HEK293 (cell line): ENCODE measurements at regions not wholly inside any gene's neighbourhood (a gene's known extent, or its start where the extent isn't known, plus 50 kb on each side); places are given as distances from the start of the nearest gene placed in this dataset.

Experiments
- CTCF ChIA-PET: fragments of 350-600 bp; formaldehyde crosslinking; extraction: SDS; loops from one replicate; lab custom pipeline; 2021; ENCODE audit warnings: antibody characterized with exemption; lab: Yijun Ruan, JAX
- POLR2A ChIA-PET: fragments of 300-600 bp; formaldehyde crosslinking; extraction: SDS; loops from one replicate; lab custom pipeline; 2020; ENCODE audit warnings: antibody characterized with exemption, inconsistent platforms; lab: Yijun Ruan, JAX
- H3K27ac ChIP-seq: fragments of 200-500 bp; sonication (Bioruptor generic); 2 replicates; pipeline ENCODE4 v1.5.1; 2014; ENCODE audit warnings: low read depth, low read length, control low read depth, inconsistent platforms; ENCODE audit errors: extremely low read depth
- H3K36me3 ChIP-seq, 2 experiments: fragments of 200-500 bp in 1 of 2; sonication (Bioruptor generic) in 1 of 2; 1 replicate in 1 of 2; 2 replicates in 1 of 2; pipeline ENCODE4 v1.5.1; 2014 to 2017; ENCODE audit warnings: inconsistent platforms in 2 of 2, low read length in 2 of 2; ENCODE audit not compliant: control insufficient read depth in 2 of 2, insufficient read depth in 1 of 2
- H3K4me1 ChIP-seq: fragments of 200-500 bp; sonication (Bioruptor generic); 2 replicates; pipeline ENCODE4 v1.5.1; 2014; ENCODE audit warnings: mild to moderate bottlenecking, low read length, inconsistent platforms; ENCODE audit not compliant: control insufficient read depth, insufficient read depth
- H3K4me3 ChIP-seq: 2 replicates; pipeline ENCODE4 v1.5.1; 2011; ENCODE audit warnings: low read depth, mild to moderate bottlenecking, control low read depth, low read length, moderate library complexity
- H3K9me3 ChIP-seq: fragments of 200-500 bp; sonication (Bioruptor generic); 2 replicates; pipeline ENCODE4 v1.5.1; 2014; ENCODE audit warnings: low read depth, low read length, inconsistent platforms; ENCODE audit not compliant: control insufficient read depth, insufficient read depth
- GLIS2 ChIP-seq: fragments of 450-650 bp; formaldehyde crosslinking; IDR thresholded peaks from 2 replicates; pipeline ENCODE4 v1.5.1; 2016; ENCODE audit warnings: missing biosample characterization, missing genetic modification characterization
- HOXC10 ChIP-seq: sonication (generic); formaldehyde crosslinking; IDR thresholded peaks from 2 replicates; pipeline ENCODE4 v1.8.1; 2023; ENCODE audit warnings: mild to moderate bottlenecking, missing genetic modification reagents
- IKZF3 ChIP-seq: fragments of 450-650 bp; IDR thresholded peaks from 2 replicates; pipeline ENCODE4 v1.5.0; 2018; ENCODE audit warnings: missing biosample characterization, mild to moderate bottlenecking, missing genetic modification characterization, moderate library complexity
- KLF16 ChIP-seq: fragments of 450-650 bp; formaldehyde crosslinking; IDR thresholded peaks from 2 replicates; pipeline ENCODE4 v1.5.1; 2017; ENCODE audit warnings: missing biosample characterization, missing genetic modification characterization
- PRDM1 ChIP-seq: fragments of 450-650 bp; formaldehyde crosslinking; IDR thresholded peaks from 2 replicates; pipeline ENCODE4; 2016; ENCODE audit warnings: missing biosample characterization, missing genetic modification characterization
- SP7 ChIP-seq: fragments of 450-650 bp; formaldehyde crosslinking; IDR thresholded peaks from 2 replicates; pipeline ENCODE4 v1.5.1; 2016; ENCODE audit warnings: missing biosample characterization, missing genetic modification characterization
- YY2 ChIP-seq: fragments of 450-650 bp; formaldehyde crosslinking; IDR thresholded peaks from 2 replicates; pipeline ENCODE4 v1.5.1; 2016; ENCODE audit warnings: missing biosample characterization, missing genetic modification characterization
- ZBTB1 ChIP-seq: fragments of 450-650 bp; formaldehyde crosslinking; IDR thresholded peaks from 2 replicates; pipeline ENCODE4 v1.5.1; 2016; ENCODE audit warnings: missing biosample characterization, missing genetic modification characterization
- ZFP3 ChIP-seq: fragments of 450-650 bp; formaldehyde crosslinking; IDR thresholded peaks from 2 replicates; pipeline ENCODE4 v1.5.1; 2016; ENCODE audit warnings: low read depth, missing biosample characterization, missing genetic modification characterization
- ZIC2 ChIP-seq: fragments of 450-650 bp; formaldehyde crosslinking; IDR thresholded peaks from 2 replicates; pipeline ENCODE4 v1.5.1; 2016; ENCODE audit warnings: missing biosample characterization, missing genetic modification characterization
- ZNF10 ChIP-seq: fragments of 450-650 bp; formaldehyde crosslinking; IDR thresholded peaks from 2 replicates; pipeline ENCODE4 v1.5.1; 2017; ENCODE audit warnings: missing biosample characterization, missing genetic modification characterization
- ZNF19 ChIP-seq: fragments of 450-650 bp; formaldehyde crosslinking; IDR thresholded peaks from 2 replicates; pipeline ENCODE4; 2016; ENCODE audit warnings: missing biosample characterization, missing genetic modification characterization, low read depth
- ZNF221 ChIP-seq: fragments of 450-650 bp; formaldehyde crosslinking; IDR thresholded peaks from 2 replicates; pipeline ENCODE4 v1.5.1; 2017; ENCODE audit warnings: missing biosample characterization, missing genetic modification characterization, borderline replicate concordance
- ZNF302 ChIP-seq: fragments of 450-650 bp; formaldehyde crosslinking; IDR thresholded peaks from 2 replicates; pipeline ENCODE4 v1.5.1; 2016; ENCODE audit warnings: missing biosample characterization, missing genetic modification characterization, low read depth
- ZNF335 ChIP-seq: fragments of 450-650 bp; formaldehyde crosslinking; conservative IDR thresholded peaks from 2 replicates; pipeline ENCODE4 v1.5.1; 2016; ENCODE audit warnings: missing biosample characterization, missing genetic modification characterization
- ZNF404 ChIP-seq: fragments of 450-650 bp; formaldehyde crosslinking; IDR thresholded peaks from 2 replicates; pipeline ENCODE4 v1.5.1; 2017; ENCODE audit warnings: missing biosample characterization, missing genetic modification characterization
- ZNF426 ChIP-seq: fragments of 450-650 bp; formaldehyde crosslinking; IDR thresholded peaks from 2 replicates; pipeline ENCODE4 v1.5.1; 2017; ENCODE audit warnings: missing biosample characterization, missing genetic modification characterization, mild to moderate bottlenecking, inconsistent platforms, moderate library complexity
- ZNF514 ChIP-seq: fragments of 450-650 bp; formaldehyde crosslinking; IDR thresholded peaks from 2 replicates; pipeline ENCODE4 v1.5.1; 2016; ENCODE audit warnings: missing biosample characterization, missing genetic modification characterization
- ZNF529 ChIP-seq: fragments of 450-650 bp; formaldehyde crosslinking; IDR thresholded peaks from 2 replicates; pipeline ENCODE4 v1.5.1; 2017; ENCODE audit warnings: missing genetic modification characterization, missing biosample characterization; ENCODE audit not compliant: insufficient replicate concordance
- ZNF596 ChIP-seq: fragments of 450-650 bp; IDR thresholded peaks from 2 replicates; pipeline ENCODE4 v1.5.0; 2018; ENCODE audit warnings: missing biosample characterization, mild to moderate bottlenecking, missing genetic modification characterization, moderate library complexity
- ZNF610 ChIP-seq: fragments of 450-650 bp; formaldehyde crosslinking; IDR thresholded peaks from 2 replicates; pipeline ENCODE4 v1.5.1; 2016; ENCODE audit warnings: missing biosample characterization, missing genetic modification characterization, borderline replicate concordance
- ZNF626 ChIP-seq: fragments of 450-650 bp; sonication (Bioruptor Pico); formaldehyde crosslinking; IDR thresholded peaks from 2 replicates; pipeline ENCODE4 v1.5.1; 2018; ENCODE audit warnings: missing biosample characterization, missing genetic modification characterization, inconsistent platforms
- ZNF629 ChIP-seq: fragments of 450-650 bp; formaldehyde crosslinking; IDR thresholded peaks from 2 replicates; pipeline ENCODE4 v1.5.1; 2017; ENCODE audit warnings: missing biosample characterization, missing genetic modification characterization
- ZNF658 ChIP-seq: fragments of 450-650 bp; formaldehyde crosslinking; IDR thresholded peaks from 2 replicates; pipeline ENCODE4; 2016; ENCODE audit warnings: missing biosample characterization, missing genetic modification characterization
- ZNF707 ChIP-seq: fragments of 450-650 bp; formaldehyde crosslinking; IDR thresholded peaks from 2 replicates; pipeline ENCODE4 v1.5.1; 2016; ENCODE audit warnings: missing biosample characterization, missing genetic modification characterization
- ZSCAN23 ChIP-seq: fragments of 450-650 bp; formaldehyde crosslinking; IDR thresholded peaks from 2 replicates; pipeline ENCODE4 v1.5.1; 2016; ENCODE audit warnings: missing biosample characterization, missing genetic modification characterization
- ZXDB ChIP-seq: fragments of 450-650 bp; formaldehyde crosslinking; IDR thresholded peaks from 2 replicates; pipeline ENCODE4 v1.5.1; 2016; ENCODE audit warnings: missing biosample characterization, missing genetic modification characterization
- TF ChIP-seq, protein P1 (sequence below): fragments of 450-650 bp; formaldehyde crosslinking; IDR thresholded peaks from 2 replicates; pipeline ENCODE4 v1.5.1; 2017; ENCODE audit warnings: missing biosample characterization, mild to moderate bottlenecking, missing genetic modification characterization, moderate library complexity
- TF ChIP-seq, protein P2 (sequence below): fragments of 450-650 bp; formaldehyde crosslinking; IDR thresholded peaks from 2 replicates; pipeline ENCODE4 v1.5.1; 2016; ENCODE audit warnings: missing biosample characterization, missing genetic modification characterization, low read depth

DNA sequence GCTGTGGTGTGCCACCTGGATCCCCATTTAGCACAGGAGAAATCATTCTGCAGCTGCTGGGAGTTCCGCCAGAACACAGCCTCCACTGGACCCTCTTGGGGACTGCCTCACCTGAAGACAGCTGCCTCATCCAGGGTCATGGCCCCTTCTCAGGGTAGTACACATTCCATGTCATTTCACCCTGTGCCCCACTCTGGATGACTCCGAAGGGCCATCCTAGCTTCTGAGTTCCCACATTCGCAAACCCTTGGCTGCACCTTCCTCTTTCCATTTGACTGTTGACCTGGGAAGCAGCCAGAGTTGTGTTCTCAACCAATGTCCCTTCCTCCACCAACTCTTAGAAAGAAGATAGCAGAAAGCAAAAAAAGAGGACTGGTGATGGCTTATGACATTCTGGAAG lies 125.6 kb upstream of the TBX20 start (continued):
- no peak for TF ChIP-seq ZBTB1 (tag by site-specific recombination)
- no peak for TF ChIP-seq GLIS2 (tag by site-specific recombination)
- TF ChIP-seq PRDM1 (tag by site-specific recombination): no peak
- no peak for TF ChIP-seq ZNF707 (tag by site-specific recombination)
- no peak for TF ChIP-seq SP7
- TF ChIP-seq, protein P1, sequence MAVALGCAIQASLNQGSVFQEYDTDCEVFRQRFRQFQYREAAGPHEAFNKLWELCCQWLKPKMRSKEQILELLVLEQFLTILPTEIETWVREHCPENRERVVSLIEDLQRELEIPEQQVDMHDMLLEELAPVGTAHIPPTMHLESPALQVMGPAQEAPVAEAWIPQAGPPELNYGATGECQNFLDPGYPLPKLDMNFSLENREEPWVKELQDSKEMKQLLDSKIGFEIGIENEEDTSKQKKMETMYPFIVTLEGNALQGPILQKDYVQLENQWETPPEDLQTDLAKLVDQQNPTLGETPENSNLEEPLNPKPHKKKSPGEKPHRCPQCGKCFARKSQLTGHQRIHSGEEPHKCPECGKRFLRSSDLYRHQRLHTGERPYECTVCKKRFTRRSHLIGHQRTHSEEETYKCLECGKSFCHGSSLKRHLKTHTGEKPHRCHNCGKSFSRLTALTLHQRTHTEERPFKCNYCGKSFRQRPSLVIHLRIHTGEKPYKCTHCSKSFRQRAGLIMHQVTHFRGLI: no peak
- no peak for TF ChIP-seq ZNF629
- TF ChIP-seq ZNF514: no peak
- TF ChIP-seq, all 188 proteins: peak for 0

DNA sequence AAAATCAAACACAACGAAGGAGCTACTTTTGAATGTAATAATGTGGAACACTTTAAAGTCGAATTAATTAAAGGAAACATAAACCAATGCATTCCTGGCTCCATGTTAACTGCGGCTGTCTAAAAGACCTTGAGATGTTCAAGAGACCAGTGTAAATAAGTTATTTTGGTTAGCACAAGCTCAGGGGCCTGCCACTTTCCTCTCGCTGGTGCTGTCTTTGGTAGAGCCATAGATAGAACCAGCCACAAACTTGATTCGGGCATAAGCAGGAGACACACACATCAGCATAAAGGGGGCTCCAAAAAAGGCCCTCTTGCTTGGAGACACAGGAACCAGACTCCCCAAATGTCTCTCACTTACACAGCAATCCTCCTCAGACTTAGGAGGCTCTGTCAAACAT lies 121.6 kb upstream of the TBX20 start:
- no peaks in the 10 kb centered on the region for H3K9me3 ChIP-seq
- no peak for TF ChIP-seq ZNF404 (tag by site-specific recombination)
- TF ChIP-seq, protein P2, sequence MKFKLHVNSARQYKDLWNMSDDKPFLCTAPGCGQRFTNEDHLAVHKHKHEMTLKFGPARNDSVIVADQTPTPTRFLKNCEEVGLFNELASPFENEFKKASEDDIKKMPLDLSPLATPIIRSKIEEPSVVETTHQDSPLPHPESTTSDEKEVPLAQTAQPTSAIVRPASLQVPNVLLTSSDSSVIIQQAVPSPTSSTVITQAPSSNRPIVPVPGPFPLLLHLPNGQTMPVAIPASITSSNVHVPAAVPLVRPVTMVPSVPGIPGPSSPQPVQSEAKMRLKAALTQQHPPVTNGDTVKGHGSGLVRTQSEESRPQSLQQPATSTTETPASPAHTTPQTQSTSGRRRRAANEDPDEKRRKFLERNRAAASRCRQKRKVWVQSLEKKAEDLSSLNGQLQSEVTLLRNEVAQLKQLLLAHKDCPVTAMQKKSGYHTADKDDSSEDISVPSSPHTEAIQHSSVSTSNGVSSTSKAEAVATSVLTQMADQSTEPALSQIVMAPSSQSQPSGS: no peak
- POLR2A ChIA-PET: no interaction called here
- CTCF ChIA-PET: interaction anchor here (0.7 kb wide), 1 partner anchor 53 kb away, joined by 5 read pairs; no protein-coding TSS in a partner anchor
- no peaks in the 10 kb centered on the region for H3K36me3 ChIP-seq
- no peak overlapping the region for H3K27ac ChIP-seq
- no peaks in the 10 kb centered on the region for H3K4me1 ChIP-seq
- H3K4me3 ChIP-seq: no peak overlapping the region

DNA sequence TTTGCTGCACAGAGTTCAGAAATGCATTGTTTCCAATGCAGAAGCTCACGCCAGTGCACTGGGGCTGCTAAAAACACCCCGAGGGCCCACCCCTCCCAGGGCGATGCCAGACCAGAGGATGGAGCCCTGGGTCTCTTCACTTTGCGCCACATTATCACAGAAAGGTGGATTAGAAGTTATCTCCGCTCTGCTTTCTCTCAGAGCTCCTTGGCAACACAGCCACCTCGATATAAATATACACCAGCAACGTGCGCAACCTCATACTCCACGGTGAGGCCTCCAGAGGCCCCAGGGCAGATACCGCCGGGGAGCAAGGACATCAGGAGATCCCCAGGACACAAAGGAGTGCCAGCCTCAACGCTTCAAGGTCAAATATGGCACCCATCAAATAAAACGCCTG lies 121.0 kb upstream of the TBX20 start:
- no peak overlapping the region for H3K4me3 ChIP-seq
- ChIA-PET POLR2A (no interaction called here), CTCF (interaction anchor here (0.7 kb wide), 1 partner anchor 54 kb away, joined by 5 read pairs; no protein-coding TSS in a partner anchor)
- no peaks in the 10 kb centered on the region for H3K4me1 ChIP-seq
- H3K27ac ChIP-seq: no peak overlapping the region
- TF ChIP-seq ZNF19 (no peak), YY2 (tag by site-specific recombination) (no peak), ZFP3 (tag by site-specific recombination) (no peak), KLF16 (tag by site-specific recombination) (no peak), ZNF10 (tag by site-specific recombination) (no peak), ZIC2 (no peak), ZXDB (tag by site-specific recombination) (no peak)
- TF ChIP-seq, protein P1: no peak
- no peaks in the 10 kb centered on the region for H3K9me3 ChIP-seq
- no peaks in the 10 kb centered on the region for H3K36me3 ChIP-seq

DNA sequence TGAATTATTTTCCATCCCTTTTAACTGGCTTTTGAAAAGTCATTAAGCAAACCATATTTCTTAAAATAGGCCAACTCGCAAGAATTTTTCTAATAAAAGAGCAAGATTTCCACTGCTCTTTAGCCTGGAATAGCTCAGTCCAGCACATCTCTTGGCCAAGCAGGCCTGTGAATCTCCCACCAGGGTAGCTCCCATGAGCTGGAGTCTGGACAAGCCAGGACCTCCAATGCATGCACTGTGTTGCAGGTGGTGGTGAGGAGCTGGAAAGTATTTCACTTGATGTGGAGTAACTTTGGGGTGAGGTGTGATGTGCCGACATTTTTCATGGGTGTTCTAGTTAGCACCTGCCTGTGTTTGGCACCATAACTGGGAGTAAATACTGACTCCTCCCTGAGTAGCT lies 117.3 kb upstream of the TBX20 start:
- Histone ChIP-seq H3K4me1 (no peaks in the 10 kb centered on the region), H3K27ac (no peak overlapping the region), H3K9me3 (no peaks in the 10 kb centered on the region), H3K4me3 (no peak overlapping the region), H3K36me3 (no peaks in the 10 kb centered on the region)
- ChIA-PET POLR2A (no interaction called here), CTCF (interaction anchor here (0.6 kb wide), 1 partner anchor 213 kb away, joined by 5 read pairs; no protein-coding TSS in a partner anchor)
- no peak for TF ChIP-seq ZNF596 (tag by site-specific recombination)
- no peak for TF ChIP-seq ZNF221 (tag by site-specific recombination)
- no peak for TF ChIP-seq ZSCAN23
- TF ChIP-seq ZNF529 (tag by site-specific recombination): no peak
- no peak for TF ChIP-seq ZNF335
- TF ChIP-seq ZNF426 (tag by site-specific recombination): no peak
- TF ChIP-seq ZNF610: no peak
- TF ChIP-seq ZNF302 (tag by site-specific recombination): no peak
- no peak for TF ChIP-seq IKZF3 (tag by site-specific recombination)
- no peak for TF ChIP-seq ZNF658
- no peak for TF ChIP-seq HOXC10 (CRISPR knock-in tag)
- no peak for TF ChIP-seq ZNF626
